HG03460 (cell line): ENCODE measurements at regions not wholly inside any gene's neighbourhood (a gene's known extent, or its start where the extent isn't known, plus 50 kb on each side); places are given as distances from the start of the nearest gene placed in this dataset.
"Not testable (repeated sequence)": the region's sequence is repeated elsewhere in the genome, so short reads cannot be mapped to it uniquely, and the experiment has no call there.

Source experiments
- ATAC-seq: cut with Tn5 transposase; IDR thresholded peaks from one replicate; pipeline ENCODE4 v1.9.1; 2021; ENCODE audit not compliant: unreplicated experiment

DNA sequence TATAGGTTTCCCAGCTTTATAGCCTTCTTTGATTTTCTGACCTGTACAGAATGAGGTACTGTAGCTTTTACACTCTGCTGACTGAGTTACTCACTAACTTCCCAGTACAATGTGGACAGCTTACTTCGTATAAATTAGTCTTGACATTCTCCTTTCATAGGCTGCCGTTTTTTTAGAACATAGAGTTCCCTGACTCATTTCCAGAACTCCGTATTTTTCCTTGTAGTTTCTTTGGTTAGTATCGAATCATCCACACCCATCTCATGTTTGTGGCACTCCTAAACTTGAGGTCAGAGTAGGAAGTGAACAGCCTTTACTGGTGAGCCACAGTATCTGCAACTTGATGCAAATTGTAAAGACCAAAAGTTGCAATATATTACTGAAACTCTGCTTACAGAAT lies 303.9 kb downstream of the SLITRK5 start:
- ATAC-seq = no peak

DNA sequence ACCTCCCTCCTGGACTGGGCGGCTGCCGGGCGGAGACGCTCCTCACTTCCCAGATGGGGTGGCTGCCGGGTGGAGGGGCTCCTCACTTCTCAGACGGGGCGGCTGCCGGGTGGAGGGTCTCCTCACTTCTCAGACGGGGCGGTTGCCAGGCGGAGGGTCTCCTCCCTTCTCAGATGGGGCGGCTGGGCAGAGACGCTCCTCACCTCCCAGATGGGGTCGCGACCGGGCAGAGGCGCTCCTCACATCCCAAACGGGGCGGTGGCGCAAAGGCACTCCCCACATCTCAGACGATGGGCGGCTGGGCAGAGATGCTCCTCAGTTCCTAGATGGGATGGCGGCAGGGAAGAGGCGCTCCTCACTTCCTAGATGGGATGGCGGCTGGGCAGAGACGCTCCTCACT lies 305.5 kb downstream of the SLITRK5 start:
- not testable (repeated sequence) for ATAC-seq

DNA sequence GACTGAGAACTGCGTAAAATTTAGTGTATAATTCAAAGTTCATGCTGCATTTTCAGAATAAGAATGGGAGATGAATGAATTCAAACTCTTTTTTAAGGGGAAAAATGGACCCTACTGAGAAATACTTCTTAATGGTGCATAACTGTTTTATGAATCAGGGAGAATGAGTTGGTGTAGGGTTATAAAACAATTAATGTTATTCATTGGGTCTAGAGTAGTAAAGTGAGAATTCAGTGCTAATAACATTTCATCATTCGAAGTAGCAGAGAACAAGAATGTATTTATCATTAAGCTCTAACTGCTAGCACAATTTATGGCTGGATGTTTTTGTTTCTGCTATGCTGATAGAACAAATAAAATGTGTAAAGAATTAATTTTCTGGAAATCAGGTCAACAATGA lies 310.2 kb downstream of the SLITRK5 start:
- no peak for ATAC-seq

DNA sequence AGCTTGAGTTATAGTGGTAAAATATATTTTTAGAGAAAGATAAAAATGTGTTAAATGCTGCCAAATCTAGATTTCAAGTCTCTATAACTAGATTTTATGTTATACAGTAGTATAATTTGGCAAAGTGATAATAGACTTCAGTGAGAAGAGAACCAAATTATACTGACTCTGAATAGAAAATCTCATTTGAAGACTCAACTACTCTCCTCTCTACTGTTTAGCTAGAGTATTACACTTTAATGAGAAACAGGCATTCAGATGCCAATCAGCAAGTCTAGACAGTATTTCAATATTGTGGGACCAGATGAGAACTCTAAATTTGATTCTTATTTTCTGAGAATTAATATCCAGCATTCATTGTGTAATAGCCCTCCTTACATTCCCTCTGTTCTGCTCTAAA lies 311.2 kb downstream of the SLITRK5 start:
- ATAC-seq = no peak

DNA sequence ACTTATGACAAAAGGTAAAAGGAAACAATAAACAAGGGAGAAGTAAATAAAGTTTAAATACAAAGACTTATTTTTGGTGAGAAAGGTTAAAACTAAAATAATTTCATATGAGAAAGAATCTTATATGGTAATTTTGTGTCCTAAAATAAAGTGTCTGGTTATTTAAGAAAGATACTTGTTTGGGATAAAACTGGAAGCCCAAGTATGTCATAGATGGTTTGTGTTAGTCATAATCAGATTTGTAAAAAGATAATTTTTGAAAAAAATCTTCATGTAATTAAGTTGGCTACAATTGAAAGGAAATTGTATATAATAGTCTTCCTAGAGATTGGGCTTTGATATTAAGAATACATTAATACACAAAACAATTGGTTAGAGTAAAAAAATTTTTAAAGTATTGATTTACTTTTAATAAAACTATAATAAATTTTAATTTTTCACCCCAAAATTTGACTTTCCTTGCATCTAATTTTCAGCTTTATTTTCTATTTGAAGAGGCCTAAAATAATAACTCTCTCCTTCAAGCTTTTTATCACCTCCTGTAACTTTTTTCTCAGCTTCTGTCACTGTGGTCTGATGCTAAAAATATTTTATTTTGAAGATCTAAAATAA lies 315.6 kb downstream of the SLITRK5 start:
- ATAC-seq = no peak

DNA sequence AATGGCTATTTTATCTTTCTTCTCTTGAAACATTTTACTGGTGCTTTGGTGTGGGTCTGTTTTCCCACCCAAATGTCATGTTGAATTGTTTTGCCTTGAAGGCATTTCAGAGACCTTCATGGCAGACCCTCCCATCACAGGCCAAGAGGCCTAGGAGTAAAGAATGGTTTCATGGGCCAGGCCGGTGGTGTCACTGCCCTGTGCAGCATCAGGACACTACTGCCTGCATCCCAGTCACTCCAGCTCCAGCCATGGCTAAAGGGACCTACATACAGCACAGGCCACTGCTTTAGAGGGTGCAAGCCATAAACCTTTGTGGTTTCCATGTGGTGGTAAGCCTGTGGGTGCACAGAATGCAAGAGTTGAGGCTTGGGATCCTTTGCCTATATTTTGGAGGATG lies 326.9 kb downstream of the SLITRK5 start:
- ATAC-seq = no peak

DNA sequence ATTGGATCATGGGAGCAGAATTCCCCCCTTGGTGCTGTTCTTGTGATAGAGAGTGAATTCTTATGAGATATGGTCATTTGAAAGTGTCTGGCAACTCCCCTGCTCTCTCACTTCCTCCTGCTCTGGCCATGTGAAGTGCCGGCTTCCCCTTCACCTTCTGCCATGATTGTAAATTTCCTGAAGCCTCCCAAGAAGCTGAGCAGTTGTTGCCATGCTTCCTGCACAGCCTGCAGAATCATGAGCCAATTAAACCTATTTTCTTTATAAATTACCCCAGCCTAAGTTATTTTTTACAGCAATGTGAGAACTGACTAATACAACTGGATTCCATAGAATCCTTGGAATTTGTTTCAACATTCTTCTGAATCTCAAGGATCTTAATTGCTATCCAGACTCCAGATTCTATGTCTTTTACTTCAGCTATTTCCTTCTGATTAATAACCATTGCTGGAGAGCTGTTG lies 328.1 kb downstream of the SLITRK5 start:
- ATAC-seq = no peak

DNA sequence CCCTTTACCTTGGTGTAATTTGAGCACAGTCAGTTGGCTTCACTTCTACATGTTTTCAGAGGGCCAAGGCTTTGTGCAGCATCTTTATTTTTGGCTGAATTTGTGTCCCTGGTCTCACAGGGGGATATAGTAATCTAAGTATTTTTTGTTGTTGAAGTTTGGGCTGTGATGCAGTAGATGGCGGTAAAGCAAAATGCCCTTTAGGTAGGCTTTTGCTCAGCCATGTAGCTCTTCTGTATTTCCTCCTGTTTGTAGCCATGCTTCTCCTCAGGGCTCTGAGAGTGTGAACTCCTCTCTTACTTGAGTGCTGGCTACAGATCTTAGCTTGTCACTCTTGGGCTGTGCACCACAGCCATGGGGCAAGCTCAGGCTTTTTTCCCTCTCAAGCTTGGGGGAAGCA lies 328.6 kb downstream of the SLITRK5 start:
- no peak for ATAC-seq

DNA sequence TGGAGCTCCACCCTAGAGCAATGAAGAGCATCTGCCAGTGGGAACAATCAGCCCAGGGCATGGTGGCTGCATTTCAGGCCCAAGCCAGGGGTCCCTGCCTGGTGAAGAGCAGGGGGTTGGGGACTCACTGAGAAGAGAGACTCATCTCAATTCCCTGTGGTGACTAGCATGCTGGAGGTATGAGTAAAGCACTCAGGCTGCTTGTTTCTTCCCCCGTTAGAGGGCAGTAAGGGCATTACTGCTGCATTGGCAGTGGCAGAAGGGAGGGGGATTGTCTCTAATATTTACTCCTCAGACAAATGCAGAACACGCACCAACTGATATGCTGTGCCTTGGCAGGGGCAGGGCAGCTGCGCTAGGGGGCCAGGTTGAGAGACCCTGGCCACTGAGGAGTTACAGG lies 329.1 kb downstream of the SLITRK5 start:
- ATAC-seq = no peak

DNA sequence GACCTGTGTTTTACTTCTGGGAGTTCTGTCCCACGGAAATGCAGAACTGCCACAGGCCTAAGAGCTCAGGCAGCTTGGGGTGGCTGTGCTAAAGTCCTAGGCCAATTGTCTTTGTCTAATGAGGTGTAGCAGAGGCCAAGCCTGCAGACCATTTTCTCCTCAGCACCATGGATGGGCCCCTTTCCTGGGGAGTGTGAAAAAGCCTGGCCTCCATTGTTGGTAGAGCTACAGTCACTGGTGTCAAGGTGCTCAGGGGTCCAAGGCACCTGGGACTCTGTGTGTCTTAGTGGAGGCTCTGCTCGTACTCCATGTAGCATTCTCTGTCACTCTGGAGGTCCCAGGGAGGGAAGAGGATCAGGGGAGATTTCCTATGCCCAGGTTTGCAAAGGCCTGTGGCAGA lies 329.6 kb downstream of the SLITRK5 start:
- ATAC-seq = no peak

DNA sequence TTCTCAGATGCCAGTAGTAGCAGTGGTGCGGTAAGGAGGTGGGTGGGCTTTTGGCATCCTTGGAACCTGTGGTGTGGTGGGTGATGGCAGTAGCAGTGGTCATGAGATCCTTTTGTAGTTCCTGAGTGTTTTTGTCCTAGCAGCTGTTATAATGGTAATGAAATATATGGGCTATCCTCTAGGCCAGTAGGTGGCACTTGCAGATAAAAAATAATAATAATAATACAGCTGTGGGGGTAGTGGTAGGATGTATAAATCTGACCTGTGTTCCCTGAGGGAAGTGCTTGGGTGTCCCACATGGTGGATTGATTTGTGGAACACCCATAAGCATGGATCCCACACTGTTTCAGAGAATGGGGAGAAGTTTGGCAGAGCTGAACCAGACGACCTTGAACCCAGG lies 334.0 kb downstream of the SLITRK5 start:
- ATAC-seq = no peak

DNA sequence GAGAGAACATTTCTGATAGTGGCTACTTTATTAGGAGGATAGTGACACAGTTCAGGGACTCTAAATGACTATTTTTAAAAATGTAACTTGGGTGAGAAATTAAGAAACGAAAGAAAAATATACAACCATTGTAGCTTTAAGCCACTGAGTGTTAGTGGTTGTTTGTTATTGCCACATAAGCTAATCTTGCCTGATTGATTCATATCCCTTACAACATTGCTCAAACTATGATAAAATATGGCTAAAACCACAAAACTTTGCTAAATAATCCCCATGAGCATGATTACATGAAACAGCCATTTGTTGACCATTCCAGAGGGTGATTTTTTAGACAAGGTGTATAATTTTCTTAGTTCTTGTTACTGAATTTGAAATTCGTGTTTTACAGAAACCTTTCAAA lies 343.4 kb downstream of the SLITRK5 start:
- no peak for ATAC-seq

DNA sequence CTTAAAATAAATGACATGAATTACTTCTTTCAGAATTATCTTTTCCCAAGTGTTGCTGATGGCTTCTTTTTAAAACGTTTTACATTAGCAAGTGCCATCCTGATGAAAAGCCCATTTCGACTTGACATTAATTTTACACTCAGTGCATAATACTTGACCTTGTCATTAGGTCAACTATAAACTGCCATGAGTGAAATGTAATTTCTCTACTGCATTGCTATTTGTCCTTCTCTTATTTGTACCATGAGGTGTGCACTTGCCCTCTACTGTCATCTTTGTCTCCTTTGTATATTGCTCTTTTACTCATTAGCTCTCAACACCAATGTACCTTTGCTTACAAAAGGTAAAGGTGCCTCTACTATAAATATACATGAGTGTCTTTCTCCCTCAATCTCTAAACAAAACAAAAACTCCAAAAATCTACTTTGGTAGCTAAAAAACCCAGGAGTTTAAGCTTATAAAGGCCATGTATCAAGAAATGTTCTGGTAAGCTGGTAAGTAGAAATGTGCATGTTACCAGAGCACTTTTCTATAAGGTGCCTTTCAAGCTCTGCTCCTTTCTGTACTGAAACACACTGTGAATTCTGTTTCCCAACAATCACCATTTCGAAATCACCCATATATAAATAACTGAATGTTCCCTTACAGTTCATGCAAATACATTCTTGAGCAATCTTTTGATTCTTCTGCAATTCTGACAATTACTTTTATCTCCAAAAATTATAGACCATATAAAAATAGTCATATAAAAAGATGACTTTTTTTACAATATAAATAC lies 351.4 kb downstream of the SLITRK5 start:
- no peak for ATAC-seq

DNA sequence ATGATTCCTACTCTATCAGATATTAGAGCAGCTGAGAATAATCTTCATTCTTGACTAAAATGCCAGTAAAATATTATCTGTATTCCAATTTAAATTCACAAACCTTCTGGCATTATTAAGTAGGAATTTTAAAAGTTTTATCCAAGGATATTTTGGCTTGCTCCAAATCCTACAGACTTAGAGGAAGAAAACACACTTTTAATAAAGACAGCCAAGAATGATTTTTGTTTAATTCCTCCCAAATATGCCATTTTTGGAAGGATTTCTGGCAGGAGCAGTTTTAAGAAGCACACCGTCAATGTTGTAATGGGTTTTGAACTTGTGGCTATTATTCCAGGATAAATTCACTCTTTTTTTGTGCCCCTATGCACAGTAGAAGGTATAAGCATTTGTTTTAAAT lies 355.1 kb downstream of the SLITRK5 start:
- ATAC-seq = no peak

DNA sequence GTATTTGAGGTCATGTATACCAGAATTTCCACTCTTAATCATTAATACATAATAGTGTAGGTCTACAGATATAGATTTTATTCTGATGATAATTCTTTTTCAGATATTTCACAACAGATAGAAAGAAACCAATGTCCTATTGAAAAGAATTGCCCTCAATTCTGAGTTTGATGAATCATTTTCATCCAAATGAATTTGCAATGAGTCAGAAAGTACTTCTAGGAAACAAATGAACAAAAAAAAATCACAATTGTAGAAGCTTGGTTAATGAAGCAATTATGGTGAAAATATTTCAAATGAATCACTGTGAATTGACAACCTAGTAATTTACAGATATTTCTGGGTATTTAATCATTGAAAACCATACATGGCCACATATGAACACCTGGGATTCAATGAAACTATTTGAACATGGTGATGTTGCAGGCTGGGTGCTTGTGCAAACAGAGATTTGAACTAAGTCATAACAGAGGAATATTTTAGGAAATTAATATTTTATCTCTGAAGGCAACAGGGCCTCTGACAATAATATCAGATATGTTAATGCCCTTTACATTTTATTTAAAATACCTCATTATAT lies 360.9 kb downstream of the SLITRK5 start:
- ATAC-seq = no peak

DNA sequence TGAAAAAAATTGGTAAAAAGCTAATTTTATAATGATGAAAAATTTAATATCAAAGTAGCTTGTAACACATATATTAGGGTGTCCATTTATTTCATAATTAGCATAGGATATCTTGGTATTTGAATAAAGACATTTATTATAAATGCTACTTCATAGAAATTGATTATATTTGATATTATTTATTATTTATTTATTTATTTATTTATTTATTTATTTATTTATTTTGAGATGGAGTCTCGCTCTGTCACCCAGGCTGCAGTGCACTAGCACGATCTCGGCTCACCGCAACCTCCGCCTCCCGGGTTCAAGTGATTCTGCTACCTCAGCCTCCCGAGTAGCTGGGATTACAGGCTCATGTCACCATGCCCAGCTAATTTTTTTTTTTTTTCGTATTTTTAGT lies 365.0 kb downstream of the SLITRK5 start:
- ATAC-seq = not testable (repeated sequence)

DNA sequence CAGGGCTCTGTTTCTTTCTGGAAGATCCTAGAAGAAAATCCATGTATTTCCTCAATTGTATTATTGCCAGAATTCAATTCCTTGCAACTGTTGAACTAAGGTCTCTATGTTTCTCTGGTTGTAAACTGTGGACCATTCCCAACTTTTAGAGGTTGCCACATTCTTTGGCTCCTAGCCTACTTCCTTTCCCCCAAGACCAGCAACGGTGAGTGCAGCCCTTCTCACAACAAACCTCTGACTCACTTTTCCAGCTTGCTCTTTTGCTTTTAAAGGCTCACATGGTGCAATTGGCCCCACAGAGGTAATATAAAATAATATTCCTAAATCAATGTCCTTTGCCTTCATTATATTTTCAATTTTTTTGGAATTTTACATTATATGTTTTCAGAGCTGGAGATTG lies 371.3 kb downstream of the SLITRK5 start:
- no peak for ATAC-seq

DNA sequence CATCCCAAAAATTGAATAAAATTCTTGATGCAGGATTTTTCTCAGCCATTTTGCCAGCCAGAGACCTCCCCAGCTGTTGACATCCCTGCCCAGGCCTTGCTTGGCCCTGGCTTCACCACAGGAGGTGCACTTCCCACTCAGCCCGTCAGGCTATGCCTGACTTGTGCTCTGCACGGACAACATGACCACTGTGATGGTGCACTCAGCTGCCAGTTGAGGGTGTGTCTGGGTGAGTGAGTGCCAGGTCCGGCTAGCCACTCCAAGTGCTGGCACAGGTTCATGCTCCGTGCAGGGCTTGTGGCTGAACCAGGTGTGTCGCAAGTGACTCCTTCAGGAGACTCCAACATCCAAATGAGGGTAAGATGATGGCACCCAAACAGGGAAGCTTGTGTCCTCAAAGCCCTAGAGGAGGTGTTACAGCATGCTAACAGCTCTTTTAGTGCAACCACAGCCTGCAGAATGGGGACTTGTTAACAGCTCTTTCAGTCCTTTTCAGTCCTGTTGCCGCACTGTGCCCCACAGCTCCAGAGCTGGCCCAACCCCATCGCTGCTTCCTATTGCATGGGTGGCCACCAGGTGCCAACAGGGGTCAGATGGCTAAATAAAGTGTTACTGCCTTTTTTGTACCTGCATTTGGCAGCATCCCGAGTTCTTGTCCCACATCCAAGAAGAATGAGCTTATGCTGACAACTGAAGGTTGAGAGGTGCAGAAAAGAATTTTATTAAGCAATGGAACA lies 380.7 kb downstream of the SLITRK5 start:
- no peak for ATAC-seq

DNA sequence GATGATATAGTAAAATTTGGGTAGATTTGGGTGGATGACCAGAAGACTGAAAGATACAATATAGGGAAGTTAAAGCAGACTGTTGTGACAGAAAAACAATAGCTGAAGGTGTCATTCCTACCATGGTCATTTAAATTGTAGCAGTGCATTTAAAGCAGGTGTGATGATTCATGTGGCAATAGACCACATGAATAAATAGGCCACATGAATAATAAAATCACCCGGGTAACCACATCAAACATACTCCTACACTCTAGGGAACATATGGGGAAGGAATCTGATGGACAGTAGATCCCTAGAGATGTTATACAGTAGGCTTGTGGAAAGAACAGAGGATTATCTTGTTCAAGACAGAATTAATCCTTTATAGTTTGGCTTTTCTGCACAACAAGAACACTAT lies 392.6 kb downstream of the SLITRK5 start:
- no peak for ATAC-seq

DNA sequence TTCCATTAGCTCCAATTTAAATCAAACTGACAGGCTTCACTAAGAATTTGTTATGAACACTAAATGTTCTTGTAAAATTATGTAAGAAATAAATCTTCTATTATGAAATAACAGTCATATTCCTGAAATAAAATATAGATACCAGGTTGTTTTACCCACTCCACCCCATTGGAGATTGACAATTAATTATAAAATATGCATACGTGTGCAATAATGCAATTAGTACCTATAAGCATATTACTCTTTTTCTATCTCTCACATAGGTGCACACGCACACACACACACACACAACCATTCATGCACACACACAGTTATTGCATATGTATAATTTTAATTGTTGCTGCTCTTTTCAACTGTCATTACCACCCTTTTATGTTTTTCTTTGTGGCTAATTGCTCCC lies 395.7 kb downstream of the SLITRK5 start:
- no peak for ATAC-seq

DNA sequence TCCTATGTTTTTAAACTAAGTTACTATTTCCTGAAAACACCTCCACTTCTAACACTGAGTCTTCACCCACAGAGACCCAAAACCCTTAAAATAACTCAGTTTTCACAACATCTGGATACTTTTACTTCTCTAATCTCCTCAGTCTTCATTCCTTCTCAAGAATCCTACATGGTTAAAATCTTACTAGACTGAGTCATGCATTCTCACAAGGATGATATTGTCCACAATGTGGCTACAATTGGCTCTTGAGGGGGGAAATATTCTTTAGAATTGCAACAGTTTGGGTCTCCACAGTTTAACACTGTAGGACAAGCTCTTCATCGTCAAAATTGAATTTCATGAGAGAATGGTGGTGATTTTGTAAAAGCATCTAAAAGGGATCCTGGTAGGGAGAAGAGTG lies 397.1 kb downstream of the SLITRK5 start:
- ATAC-seq = no peak

DNA sequence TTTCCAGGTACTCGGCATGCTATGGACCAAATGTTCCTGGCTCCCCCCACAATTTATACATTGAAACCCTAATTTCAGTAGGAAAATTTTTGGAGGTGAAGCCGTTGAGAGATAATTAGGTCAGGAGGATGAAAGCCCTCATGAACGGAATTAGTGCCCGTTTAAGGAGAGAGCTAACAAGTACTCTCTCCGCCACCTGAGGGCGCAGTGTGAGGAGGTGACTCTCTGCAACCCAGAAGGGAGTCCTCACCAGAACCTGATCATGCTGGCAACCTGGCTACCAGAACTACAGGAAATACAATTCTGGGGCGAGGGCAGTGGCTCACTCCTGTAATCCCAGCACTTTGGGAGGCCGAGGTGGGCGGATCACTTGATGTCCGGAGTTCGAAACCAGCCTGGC lies 397.8 kb downstream of the SLITRK5 start:
- no peak for ATAC-seq
